Hematopoietic multipotent progenitor cell (in vitro differentiated cells): ENCODE measurements at regions not wholly inside any gene's neighbourhood (a gene's known extent, or its start where the extent isn't known, plus 50 kb on each side); places are given as distances from the start of the nearest gene placed in this dataset.
"Not testable (repeated sequence)": the region's sequence is repeated elsewhere in the genome, so short reads cannot be mapped to it uniquely, and the experiment has no call there.

ENCODE experiments used
- DNase-seq, 3 donors: peaks; one replicate each; pipeline ENCODE4 v3.0.0-alpha.2; 2011 to 2015; ENCODE audit warnings: low read depth in 2 of 3, low spot score in 2 of 3

DNA sequence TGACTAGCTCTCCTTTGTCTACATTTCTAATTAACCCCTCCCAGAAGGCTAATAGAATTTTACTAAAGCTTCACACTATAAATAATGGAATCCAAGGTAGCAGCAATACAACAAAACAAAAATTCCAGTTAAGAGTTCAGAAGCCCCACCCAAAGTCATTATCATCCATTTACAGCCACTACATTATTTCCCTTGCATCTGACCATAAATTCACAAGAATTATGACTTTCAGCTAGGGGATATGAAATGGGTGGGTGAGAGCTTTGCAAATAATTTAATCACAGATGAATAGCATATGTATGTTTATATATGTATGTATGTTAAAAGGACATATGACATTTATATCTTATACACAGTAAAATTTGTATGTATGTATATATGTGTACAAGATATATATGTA lies 65.3 kb upstream of the PTGDR start:
- DNase-seq = no peak

- no peak for DNase-seq
These were observed 77.1 kb upstream of the PTGDR start for GRCh38 chr14:52190337-52190931.

- no peak for DNase-seq
These were observed 78.2 kb upstream of the PTGDR start for GRCh38 chr14:52189325-52189724.

DNA sequence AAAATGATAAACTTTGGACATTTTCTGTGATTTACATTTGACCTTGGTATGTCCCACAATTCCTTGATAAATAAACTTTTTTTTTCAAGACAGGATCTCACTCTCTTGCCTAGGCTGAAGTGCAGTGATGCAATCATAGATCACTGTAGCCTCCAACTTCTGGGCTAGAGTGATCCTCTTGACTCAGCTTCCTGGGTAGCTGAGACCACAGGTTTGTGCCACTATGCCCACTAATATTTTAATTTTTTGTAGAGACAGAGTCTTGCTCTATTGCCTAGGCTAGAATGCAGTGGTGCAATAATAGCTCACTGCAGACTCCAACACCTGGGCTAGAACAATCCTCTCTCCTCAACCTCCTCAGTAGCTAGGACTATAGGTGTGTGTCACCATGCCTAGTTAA lies 79.1 kb upstream of the PTGDR start:
- DNase-seq = no peak

DNA sequence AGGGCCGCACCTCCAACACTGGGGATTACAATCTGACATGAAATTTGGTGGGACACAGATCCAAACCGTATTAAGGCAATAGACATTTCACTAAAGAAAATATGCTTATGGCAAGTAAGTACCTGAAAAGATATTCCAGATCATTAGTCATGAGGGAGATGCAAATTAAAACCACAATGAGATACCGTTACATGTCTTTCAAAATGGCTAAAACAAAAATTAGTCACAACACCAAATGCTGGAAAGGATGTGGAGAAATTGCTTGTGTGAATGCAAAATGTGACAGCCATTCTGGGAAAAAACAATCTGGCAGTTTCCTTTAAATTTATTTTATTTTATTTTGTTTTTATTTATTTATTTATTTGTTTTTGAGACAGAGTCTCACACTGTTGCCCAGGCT lies 82.3 kb upstream of the PTGDR start:
- no peak for DNase-seq

DNA sequence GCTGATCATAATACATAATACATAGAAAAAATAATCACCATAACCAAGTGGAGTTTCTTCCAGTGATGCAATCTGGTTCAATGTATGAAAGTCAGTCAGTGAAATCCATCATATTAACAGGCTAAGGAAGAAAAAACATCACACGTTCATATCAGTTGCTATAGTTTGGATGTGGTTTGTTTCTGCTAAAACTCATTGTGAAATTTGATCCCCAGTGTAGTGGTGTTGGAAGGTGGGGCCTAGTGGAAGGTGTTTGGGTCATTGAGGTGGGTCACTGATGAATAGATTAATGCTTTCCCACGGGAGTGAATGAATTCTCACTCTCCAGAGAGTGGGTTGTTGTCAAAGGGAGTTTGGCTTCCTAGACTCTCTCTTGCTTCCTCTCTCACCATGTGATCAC lies 84.6 kb upstream of the PTGDR start:
- no peak for DNase-seq

- DNase-seq = no peak
These were observed 88.2 kb upstream of the PTGDR start for GRCh38 chr14:52179141-52179790.

- DNase-seq = peak; percentile 4 to 25 (median 4)
These were observed 91.5 kb upstream of the PTGDR start for GRCh38 chr14:52175982-52176502.

DNA sequence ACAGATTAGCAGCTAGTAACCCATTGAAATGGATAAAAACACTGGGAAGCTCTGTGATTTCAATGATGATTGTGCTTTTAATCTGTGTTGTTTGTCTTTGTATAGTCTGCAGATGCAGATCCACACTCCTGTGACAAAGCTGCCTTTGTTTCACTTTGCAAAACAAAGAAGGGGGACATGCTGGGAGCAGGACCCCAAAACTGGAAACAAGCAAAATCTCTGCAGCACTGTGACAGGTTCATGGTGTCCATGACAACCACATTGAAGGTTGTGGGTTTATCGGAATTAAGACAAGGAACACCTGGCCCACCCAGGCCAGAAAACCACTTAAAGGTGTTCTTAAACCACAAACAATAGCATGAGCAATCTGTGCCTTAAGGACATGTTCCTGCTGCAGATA lies 95.6 kb upstream of the PTGDR start:
- peak in 2 of 3 donors; percentile 5 to 30 for DNase-seq

- no peak for DNase-seq
These were observed 98.0 kb upstream of the NID2 start for GRCh38 chr14:52166822-52167221.

- DNase-seq = no peak
These were observed 86.9 kb upstream of the NID2 start for GRCh38 chr14:52155651-52156213.

DNA sequence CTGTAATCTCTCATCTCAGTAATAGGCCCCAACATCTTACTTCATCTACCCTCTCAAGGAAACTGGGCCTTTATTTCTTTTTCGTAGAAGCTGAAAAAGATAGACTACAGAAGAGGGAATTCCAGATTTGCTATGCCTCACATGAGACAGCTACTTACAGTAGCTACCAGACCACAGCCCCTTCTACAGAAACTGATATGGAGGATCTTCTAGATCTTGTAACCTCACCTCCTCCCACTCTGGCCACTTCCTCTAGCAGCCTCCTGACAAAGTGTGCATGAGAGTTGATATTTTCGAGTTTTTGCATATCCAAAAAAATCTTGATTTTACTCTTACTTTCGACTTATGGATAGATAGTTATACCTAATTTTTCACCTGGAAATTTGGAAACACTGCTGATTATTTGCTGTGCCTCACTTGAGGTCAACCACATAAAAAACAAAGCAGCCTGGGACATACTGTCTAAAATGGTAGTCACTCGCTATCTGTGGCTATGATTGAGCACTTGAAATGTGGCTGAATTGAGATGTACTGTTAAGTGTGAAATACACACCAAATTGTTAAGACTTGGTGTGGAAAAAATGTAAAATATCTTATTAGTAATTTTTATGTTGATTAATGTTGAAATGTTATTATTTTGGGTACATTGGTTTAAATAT lies 86.3 kb upstream of the NID2 start:
- no peak for DNase-seq

DNA sequence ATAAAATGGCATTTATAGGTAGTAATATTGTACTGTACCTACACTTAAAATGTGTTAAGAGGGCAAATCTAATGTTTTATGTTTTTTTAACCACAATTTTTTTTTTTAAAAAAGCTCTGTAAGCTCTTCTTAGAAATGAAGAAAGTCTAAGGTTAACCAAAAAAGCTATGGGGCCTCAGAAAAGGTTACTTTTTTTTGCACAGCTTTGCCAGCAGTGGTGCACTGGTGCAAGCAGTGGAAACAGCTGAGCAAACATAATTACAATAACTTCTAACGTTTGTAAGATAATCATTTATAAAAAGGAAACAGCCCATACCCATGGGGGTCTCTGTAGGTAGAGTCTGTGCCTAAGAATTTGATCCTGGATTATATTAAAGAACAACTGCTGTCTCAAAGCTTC lies 85.1 kb upstream of the NID2 start:
- no peak for DNase-seq

- no peak for DNase-seq
These were observed 81.3 kb upstream of the NID2 start for GRCh38 chr14:52150162-52150561.

- DNase-seq = no peak
These were observed 79.5 kb upstream of the NID2 start for GRCh38 chr14:52148371-52148770.

DNA sequence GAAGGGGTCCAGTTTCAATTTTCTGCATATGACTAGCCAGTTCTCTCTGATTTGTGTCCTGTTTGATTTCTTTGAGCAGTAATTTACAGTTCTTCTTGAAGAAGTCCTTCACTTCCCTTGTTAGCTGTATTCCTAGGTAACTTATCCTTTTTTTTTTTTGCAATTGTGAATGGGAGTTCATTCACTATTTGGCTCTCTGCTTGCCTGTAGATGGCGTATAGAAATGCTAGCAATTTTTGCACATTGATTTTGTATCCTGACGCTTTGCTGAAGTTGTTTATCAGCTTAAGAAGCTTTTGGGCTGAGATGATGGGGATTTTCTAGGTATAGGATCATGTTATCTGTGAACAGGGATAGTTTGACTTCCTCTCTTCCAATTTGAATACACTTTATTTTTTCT lies 77.6 kb upstream of the NID2 start:
- DNase-seq = no peak

DNA sequence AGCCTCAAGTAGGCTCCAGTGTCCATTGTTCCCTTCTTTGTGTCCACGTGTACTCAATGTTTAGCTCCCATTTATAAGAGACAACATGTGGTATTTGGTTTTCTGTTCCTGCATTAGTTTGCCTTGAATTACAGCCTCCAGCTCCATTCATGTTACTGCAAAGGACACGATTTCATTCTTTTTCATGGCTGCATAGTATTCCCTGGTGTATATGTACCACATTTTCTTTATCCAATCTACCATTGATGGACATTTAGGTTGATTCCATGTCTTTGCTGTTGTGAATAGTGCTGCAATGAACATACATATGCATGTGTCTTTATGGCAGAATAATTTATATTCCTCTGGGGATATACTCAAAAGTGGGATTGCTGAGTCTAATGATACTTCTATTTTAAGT lies 75.2 kb upstream of the NID2 start:
- not testable (repeated sequence) for DNase-seq

GRCh38 chr14:52142504-52142903 lies 73.6 kb upstream of the NID2 start:
- DNase-seq = no peak

GRCh38 chr14:52131640-52132320 lies 62.9 kb upstream of the NID2 start:
- peak in 2 of 3 donors; percentile 87 to 90 for DNase-seq

GRCh38 chr14:52129721-52130120 lies 60.9 kb upstream of the NID2 start:
- DNase-seq = no peak

DNA sequence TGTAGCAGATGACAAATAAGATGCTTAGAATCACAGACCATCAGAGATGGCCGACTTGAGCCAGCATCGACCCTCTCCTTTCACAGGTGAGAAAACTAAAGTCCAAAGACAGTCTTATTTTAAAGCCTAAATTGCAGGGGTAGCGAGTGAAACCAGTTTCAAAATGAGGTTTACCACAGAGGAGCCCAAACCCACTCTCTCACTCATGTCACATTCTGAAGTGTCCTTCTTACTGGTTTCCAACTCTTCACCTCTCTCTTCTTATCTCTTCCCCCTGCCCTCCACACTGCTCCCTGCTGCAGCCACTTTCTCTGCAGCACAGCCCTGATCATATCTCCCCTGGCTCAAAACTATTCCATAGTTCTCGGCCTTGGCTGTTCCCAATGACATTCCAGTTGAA lies 57.0 kb upstream of the NID2 start:
- DNase-seq = no peak
